Peyer's patch (tissue), 4 donors: ENCODE measurements at regions not wholly inside any gene's neighbourhood (a gene's known extent, or its start where the extent isn't known, plus 50 kb on each side); places are given as distances from the start of the nearest gene placed in this dataset.

Experiments
- DNase-seq, 3 donors: peaks; one replicate each; pipeline ENCODE4 v3.0.0-alpha.2; 2017 to 2019
- H3K27ac ChIP-seq, 4 donors: fragments of 200-600 bp; sonication (generic); one replicate each; pipeline ENCODE4 v1.5.1; 2016 to 2019
- H3K27me3 ChIP-seq, 2 donors: fragments of 200-600 bp; sonication (generic); one replicate each; pipeline ENCODE4 v1.5.1; 2019
- H3K36me3 ChIP-seq, 3 donors: fragments of 200-600 bp; sonication (generic); one replicate each; pipeline ENCODE4 v1.5.1; 2016 to 2019
- H3K4me1 ChIP-seq, 4 donors: fragments of 200-600 bp; sonication (generic); one replicate each; pipeline ENCODE4 v1.5.1; 2016 to 2019
- H3K4me3 ChIP-seq, 4 donors: fragments of 200-600 bp; sonication (generic); 1 replicate in 3 of 4; 2 replicates in 1 of 4; pipeline ENCODE4 v1.5.1; 2016 to 2019; ENCODE audit warnings: mild to moderate bottlenecking in 1 of 4
- H3K9me3 ChIP-seq, 4 donors: fragments of 200-600 bp; sonication (generic); one replicate each; pipeline ENCODE4 v1.5.1; 2016 to 2019; ENCODE audit warnings: mild to moderate bottlenecking in 1 of 4
- POLR2A ChIP-seq, 2 donors: fragments of 450-650 bp; IDR thresholded peaks; one replicate each; pipeline ENCODE4 v1.5.1; 2017; ENCODE audit warnings: antibody characterized with exemption in 2 of 2, mild to moderate bottlenecking in 2 of 2, moderate library complexity in 2 of 2
- TF ChIP-seq, protein P1 (sequence below), 6 experiments: fragments of 450-650 bp in 4 of 6; fragments of 200-600 bp in 2 of 6; sonication (generic) in 1 of 6; IDR thresholded peaks; one replicate each; pipeline ENCODE4 v1.5.1; 2017 to 2019; ENCODE audit warnings: antibody characterized with exemption in 6 of 6, mild to moderate bottlenecking in 3 of 6, moderate library complexity in 1 of 6

DNA sequence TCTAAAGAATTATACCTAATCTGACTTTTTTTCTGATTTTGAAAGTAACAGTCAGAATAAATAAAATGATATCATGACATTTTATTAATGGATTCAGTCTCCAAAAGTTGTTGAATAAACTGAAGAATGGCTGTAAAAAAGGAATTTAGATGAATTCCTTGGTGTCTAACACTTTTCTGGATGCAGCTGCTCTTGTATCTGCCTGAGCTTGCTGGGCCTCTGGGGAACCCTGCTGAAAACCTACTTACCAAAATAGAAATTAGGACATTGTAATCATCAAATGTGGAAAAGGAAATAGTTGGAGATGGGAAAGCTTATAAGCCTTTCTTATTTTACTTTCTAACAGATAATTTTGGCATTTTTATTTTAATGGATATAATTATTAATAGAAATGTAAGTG is 315.7 kb upstream of the ANO5 start:
- DNase-seq = no peak
- Histone ChIP-seq H3K27me3 (no peaks in the 10 kb centered on the region), H3K4me3 (no peak overlapping the region), H3K36me3 (no peaks in the 10 kb centered on the region), H3K27ac (no peak overlapping the region), H3K4me1 (no peaks in the 10 kb centered on the region), H3K9me3 (no peaks in the 10 kb centered on the region)
- TF ChIP-seq, protein P1, sequence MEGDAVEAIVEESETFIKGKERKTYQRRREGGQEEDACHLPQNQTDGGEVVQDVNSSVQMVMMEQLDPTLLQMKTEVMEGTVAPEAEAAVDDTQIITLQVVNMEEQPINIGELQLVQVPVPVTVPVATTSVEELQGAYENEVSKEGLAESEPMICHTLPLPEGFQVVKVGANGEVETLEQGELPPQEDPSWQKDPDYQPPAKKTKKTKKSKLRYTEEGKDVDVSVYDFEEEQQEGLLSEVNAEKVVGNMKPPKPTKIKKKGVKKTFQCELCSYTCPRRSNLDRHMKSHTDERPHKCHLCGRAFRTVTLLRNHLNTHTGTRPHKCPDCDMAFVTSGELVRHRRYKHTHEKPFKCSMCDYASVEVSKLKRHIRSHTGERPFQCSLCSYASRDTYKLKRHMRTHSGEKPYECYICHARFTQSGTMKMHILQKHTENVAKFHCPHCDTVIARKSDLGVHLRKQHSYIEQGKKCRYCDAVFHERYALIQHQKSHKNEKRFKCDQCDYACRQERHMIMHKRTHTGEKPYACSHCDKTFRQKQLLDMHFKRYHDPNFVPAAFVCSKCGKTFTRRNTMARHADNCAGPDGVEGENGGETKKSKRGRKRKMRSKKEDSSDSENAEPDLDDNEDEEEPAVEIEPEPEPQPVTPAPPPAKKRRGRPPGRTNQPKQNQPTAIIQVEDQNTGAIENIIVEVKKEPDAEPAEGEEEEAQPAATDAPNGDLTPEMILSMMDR (IDR thresholded peaks at IDR 0.05) = no peak
- TF ChIP-seq POLR2A (IDR thresholded peaks at IDR 0.05) = no peak

DNA sequence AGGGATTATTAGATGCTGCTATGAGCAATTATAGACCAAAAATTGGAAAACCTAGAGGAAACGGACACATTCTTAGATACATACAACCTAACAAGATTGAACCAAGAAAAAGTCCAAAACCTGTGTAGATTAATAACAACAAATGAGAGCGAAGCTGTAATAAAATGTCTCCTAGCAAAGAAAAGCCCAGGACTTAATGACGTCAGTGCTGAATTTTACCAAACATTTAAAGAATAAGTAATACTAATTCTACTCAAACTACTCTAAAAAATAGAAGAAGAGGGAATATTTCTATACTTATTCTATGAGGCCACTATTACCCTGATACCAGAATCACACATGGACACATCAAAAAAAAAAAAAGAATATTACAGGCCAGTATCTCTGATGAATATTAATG is 309.5 kb upstream of the ANO5 start:
- Histone ChIP-seq H3K4me1 (no peaks in the 10 kb centered on the region), H3K27ac (no peak overlapping the region), H3K9me3 (no peaks in the 10 kb centered on the region), H3K36me3 (no peaks in the 10 kb centered on the region), H3K27me3 (no peaks in the 10 kb centered on the region), H3K4me3 (no peak overlapping the region)
- no peak for TF ChIP-seq POLR2A (IDR thresholded peaks at IDR 0.05)
- TF ChIP-seq, protein P1 (IDR thresholded peaks at IDR 0.05) = no peak
- no peak for DNase-seq

DNA sequence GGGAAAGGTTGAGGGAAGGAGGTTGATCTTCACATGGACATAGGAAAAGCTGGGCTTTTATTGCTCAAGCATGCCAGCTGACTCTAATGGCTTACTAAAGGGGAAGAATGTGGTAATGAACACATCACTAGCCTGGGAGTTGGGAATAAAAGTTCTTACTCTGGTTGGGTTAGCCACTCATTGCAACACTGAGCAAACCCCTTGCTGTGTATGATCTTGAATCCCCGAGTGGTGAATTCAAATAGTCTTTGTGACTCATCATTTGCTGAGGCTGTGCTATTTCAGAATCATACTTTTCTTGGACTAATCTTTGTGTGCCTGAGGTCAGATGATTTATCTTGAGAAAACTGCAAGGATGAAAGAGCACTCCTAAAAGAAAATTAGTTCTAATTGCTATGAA is 304.1 kb upstream of the ANO5 start:
- TF ChIP-seq, protein P1 (IDR thresholded peaks at IDR 0.05) = no peak
- TF ChIP-seq POLR2A (IDR thresholded peaks at IDR 0.05) = no peak
- Histone ChIP-seq H3K4me1 (no peaks in the 10 kb centered on the region), H3K36me3 (no peaks in the 10 kb centered on the region), H3K9me3 (no peaks in the 10 kb centered on the region), H3K27me3 (no peaks in the 10 kb centered on the region), H3K4me3 (no peak overlapping the region), H3K27ac (no peak overlapping the region)
- no peak for DNase-seq

DNA sequence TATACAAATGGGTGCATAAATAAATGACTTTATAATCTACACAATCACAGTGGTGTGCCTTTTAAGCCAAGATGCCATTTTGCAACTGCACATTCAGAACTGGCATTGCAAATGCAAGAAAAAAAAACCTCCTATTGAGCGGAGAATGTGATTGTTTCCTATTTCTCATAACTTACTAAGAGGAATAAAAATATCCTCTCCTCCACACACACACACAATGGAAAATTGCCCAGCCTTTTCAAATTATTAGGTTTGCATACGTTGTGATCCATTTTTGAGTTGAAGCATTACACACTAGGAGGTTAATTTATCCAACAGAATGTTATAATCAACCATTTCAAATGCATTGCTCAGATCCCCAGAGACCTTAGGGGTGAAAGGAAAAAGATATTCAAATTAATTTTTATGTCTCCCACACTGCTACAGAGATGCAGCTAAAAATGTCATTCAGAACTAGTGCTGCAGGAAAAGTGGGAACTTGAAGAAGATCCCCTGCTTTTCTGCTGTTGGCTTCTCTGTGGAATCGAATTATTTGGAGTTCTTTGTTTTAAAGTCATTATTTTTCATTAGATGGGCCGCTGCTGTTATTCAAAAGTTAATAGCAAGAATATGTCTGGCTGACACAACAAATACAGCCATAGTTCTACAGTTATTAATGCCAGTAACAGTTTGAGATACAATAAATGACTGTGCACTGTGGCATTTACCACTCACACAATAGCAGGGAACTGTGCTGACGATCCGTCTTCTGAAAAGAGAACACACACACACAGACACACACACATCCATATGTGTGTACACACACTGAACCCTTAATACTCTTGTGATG is 299.9 kb upstream of the ANO5 start:
- Histone ChIP-seq H3K27me3 (no peaks in the 10 kb centered on the region), H3K36me3 (no peaks in the 10 kb centered on the region), H3K4me1 (no peaks in the 10 kb centered on the region), H3K27ac (no peak overlapping the region), H3K9me3 (no peaks in the 10 kb centered on the region), H3K4me3 (no peak overlapping the region)
- no peak for DNase-seq
- no peak for TF ChIP-seq POLR2A (IDR thresholded peaks at IDR 0.05)
- TF ChIP-seq, protein P1 (IDR thresholded peaks at IDR 0.05) = no peak

DNA sequence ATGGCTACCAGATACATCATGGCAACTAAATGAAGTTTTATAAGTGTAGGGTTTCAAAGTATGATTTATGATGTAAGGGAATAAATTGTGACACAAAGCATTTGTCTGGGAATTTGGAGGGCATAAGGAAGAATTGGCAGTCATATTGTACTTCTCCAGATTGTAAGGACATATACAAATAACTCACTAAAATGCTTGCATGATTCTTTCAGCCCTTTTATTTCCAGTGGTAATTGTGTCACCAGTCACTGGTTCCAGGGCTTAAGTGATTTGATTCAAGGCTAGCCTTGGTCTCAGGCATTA is 299.4 kb upstream of the ANO5 start:
- no peak overlapping the region for H3K27ac ChIP-seq
- DNase-seq = no peak

More for the DNA sequence above, 299.4 kb upstream of the ANO5 start:
- H3K9me3 ChIP-seq = no peaks in the 10 kb centered on the region
- no peaks in the 10 kb centered on the region for H3K36me3 ChIP-seq
- H3K4me3 ChIP-seq = no peak overlapping the region
- TF ChIP-seq POLR2A (IDR thresholded peaks at IDR 0.05) = no peak
- TF ChIP-seq, protein P1 (IDR thresholded peaks at IDR 0.05) = no peak
- no peaks in the 10 kb centered on the region for H3K27me3 ChIP-seq
- H3K4me1 ChIP-seq = no peaks in the 10 kb centered on the region
